Loucy (cell line): ENCODE measurements at regions not wholly inside any gene's neighbourhood (a gene's known extent, or its start where the extent isn't known, plus 50 kb on each side); places are given as distances from the start of the nearest gene placed in this dataset.

Experiments
- EZH2phosphoT487 ChIP-seq: fragments of 200-600 bp; IDR thresholded peaks from 2 replicates; pipeline ENCODE4 v1.6.1; 2018; ENCODE audit warnings: antibody characterized with exemption, mild to moderate bottlenecking, moderate library complexity, borderline replicate concordance
- TF ChIP-seq, protein P1 (sequence below): fragments of 200-600 bp; sonication (generic); conservative IDR thresholded peaks from 2 replicates; pipeline ENCODE4 v1.5.1; 2014; ENCODE audit warnings: mild to moderate bottlenecking, antibody characterized with exemption, low read length

- no peak for TF ChIP-seq EZH2phosphoT487
- TF ChIP-seq, protein P1, sequence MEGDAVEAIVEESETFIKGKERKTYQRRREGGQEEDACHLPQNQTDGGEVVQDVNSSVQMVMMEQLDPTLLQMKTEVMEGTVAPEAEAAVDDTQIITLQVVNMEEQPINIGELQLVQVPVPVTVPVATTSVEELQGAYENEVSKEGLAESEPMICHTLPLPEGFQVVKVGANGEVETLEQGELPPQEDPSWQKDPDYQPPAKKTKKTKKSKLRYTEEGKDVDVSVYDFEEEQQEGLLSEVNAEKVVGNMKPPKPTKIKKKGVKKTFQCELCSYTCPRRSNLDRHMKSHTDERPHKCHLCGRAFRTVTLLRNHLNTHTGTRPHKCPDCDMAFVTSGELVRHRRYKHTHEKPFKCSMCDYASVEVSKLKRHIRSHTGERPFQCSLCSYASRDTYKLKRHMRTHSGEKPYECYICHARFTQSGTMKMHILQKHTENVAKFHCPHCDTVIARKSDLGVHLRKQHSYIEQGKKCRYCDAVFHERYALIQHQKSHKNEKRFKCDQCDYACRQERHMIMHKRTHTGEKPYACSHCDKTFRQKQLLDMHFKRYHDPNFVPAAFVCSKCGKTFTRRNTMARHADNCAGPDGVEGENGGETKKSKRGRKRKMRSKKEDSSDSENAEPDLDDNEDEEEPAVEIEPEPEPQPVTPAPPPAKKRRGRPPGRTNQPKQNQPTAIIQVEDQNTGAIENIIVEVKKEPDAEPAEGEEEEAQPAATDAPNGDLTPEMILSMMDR, result no peak
These were observed 64.7 kb upstream of the JDP2 start for GRCh38 chr14:75363130-75363529.
